ENCODE measurements at regions not wholly inside any gene's neighbourhood (a gene's known extent, or its start where the extent isn't known, plus 50 kb on each side); places are given as distances from the start of the nearest gene placed in this dataset.
"Not testable (repeated sequence)": the region's sequence is repeated elsewhere in the genome, so short reads cannot be mapped to it uniquely, and the experiment has no call there.

DNA sequence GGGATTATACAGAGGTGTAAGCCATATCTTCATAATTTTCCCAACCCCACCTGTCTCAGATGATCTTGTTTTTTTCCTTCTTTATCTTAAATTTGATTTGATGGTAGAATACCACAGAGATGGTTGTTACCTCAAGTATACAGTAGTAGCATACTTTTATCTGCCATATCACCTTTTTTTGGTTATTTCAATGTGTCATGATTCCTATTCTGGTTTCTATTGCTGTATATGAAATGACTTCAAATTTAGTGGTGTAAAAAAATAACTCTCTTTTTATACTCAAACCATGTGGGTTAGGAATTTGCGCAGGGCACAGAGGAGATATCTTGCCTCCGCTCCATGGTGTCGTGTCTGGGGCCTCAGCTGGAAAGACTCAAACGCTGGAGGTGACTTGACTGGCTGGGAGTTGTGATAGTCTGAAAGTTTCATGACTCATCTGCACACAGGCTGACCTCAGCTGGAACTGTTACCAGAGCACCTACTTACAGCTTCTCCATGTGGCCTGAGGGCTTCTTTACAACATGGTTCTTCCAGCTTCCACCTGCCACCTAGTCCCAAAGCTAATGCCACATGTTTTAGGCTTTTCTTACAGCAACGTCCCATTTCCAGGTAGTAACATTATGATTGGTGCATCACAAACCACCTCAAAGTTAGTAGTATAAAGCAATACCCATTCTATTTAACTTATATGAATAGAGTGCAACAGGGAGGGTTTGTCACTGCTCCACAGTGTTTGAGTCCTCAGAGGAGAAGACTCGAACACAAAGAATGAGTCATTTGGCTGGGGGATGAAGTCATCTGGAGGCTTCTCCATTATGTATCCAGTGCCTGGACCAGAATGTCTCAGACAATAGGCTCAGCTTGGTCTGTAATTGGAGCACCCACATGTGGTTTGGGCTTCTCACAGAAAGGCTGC is 82.3 kb upstream of the XPO1 start:
- FAIRE-seq = no peak

DNA sequence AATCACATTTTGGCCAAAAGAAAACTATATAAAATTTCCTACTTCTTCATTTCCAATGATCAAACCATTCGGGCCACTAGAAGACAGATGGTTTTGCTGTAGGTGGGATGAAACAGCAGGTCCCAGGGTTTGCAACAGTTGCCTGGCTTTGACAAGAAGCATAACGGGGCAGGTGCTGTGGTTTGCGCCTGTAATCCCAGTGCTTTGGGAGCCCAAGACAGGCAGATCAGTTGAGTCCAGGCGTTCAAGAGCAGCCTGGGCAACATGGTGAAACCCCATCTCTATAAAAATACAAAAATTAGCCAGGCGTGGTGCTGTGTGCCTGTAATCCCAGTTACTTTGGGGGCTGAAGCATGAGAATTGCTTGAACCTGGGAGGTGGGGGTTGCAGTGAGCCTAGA is 81.4 kb upstream of the XPO1 start:
- no peak for FAIRE-seq

DNA sequence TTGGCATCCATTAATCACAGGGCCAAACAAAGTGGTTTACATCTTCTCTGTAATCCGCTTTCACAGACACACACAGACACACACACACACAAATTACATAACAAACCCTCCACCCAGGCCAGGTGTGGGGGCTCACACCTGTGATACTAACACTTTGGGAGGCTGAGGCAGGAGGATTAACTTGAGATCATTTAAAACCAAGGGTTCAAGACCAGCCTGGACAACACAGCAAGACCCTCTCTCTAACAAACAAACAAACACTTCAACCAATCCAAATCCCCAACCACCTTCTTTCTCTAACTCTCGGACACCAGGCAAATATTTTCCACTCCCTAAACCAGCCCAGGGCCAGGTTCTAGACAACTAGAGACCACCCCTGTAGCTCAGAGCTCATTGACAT is 79.5 kb upstream of the XPO1 start:
- no peak for FAIRE-seq

DNA sequence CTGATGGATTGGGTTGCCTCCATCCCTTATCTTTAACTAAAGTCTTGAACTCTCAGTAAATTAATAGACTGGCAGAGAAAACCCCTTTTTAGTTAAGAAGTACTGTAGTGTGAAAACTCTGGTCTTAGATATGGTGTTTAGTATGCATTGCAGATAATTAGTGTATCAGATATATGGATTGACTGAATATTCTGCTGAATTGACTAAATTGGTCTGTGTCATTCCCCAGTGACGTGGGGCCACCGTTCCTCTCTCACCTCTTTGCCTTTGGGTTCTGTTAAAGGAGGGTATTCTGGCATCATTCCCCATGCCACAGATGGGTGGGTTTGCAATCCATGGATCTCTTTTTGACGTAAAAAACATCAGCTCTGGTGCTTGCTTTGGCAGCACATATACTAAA is 67.1 kb upstream of the XPO1 start:
- no peak for FAIRE-seq

DNA sequence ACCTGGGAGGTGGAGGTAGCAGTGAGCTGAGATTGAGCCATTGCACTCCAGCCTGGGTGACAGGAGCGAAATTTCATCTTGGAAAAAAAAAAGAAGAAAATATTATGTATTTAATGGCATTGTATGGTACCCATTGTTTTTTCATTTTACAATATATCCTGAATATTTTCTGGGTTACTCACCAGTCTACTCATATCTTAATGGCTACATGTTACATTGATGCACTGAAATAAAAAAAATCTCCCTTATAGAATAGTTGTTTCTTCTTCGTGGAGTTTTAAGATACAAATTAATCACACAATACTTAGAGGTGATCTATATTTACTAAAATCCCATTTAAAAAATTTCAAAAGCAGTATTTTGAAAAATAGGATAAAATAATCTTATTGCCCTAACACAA is 66.3 kb upstream of the XPO1 start:
- no peak for FAIRE-seq

DNA sequence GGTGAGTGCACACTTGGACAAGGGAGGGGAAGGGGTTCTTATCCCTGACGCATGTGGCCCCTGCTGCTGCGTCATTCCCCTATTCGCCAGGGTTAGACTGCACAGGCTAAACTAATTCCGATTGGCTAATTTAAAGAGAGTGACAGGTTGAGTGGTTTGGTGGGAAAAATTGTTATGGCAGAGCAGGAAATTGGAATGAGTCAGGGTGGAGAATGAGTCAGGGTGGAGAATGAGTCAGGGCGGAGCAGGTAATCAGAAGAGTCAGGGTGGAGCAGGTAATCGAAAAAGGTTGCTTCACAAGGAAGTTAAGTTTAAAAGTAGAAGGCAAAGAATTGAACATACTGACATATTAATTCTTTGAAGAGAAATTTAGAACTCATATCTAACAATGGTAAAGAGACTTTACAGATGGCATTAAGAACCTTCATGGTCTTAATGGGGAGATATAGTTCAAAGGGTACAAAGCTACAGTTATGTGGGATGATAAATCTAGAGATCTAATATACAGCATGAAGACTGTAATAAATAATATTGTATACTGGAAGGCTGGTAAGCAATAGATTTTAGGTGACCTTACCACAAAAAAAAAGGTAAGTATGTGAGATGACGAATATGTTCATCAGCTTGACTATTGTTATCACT is 60.5 kb upstream of the XPO1 start:
- FAIRE-seq = not testable (repeated sequence)

DNA sequence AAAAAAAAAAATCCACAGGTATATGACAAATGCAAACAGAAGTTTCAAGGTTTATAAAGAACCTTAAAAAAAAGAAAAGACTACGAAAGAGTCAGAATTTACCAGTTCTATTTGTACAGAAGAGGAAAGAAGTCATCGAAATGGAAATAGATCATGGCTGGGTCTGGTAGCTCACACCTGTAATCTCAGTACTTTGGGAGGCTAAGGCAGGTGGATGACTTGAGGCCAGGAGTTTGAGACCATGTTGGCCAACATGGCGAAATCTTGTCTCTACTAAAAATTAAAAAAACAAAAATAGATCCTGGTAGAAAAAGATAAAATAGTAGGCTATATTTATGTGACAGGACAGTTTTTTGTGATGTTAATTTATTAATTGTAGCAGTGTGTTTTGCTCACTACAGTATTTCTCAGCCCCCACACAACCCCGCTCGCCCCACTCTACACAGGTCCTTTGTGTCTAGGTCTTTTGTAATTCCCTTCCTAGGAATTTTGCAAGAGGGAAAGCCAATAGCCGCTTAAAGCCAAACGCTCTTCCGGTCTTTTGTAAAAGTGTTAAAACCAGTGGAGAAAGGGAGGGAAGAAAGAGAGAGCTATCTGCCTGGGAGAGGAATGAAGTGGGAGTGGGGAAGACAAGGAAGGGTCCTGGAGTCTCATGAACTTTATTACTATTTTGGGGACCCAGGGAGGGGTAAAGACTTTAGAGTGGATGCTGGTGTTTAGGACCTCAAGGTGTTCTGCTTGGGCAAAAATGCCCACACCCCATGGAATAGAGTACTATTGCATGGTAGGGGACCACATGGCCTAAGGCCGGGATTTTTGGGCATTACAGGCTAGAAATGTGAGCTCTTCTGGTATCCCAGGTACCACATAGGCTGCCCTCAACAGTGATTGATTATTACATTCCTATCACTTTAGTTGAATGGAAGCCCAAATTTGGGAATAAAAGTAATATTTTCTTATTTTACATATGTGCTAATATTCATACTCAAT is 59.4 kb upstream of the XPO1 start:
- FAIRE-seq = no peak

DNA sequence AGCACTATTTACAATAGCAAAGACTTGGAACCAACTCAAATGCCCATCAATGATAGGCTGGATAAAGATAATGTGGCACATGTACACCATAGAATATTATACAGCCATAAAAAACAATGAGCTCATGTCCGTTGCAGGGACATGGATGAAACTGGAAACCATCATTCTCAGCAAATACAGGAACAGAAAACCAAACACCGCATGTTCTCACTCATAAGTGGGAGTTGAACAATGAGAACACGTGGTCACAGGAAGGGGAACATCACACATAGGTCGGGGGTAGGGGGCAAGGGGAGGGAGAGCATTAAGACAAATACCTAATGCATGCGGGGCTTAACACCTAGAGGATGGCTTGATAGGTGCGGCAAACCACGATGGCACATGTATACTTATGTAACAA is 56.0 kb upstream of the XPO1 start:
- FAIRE-seq = not testable (repeated sequence)

DNA sequence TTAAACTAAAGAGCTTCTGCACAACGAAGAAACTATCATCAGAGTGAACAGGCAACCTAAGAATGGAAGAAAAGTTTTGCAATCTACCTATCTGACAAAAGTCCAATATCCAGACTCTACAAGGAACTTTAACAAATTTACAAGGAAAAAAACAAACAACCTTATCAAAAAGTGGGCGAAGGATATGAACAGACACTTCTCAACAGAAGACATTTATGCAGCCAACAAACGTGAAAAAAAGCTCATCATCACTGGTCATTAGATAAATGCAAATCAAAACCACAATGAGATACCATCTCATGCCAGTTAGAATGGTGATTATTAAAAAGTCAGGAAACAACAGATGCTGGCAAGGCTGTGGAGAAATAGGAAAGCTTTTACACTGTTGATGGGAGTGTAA is 55.5 kb upstream of the XPO1 start:
- not testable (repeated sequence) for FAIRE-seq

DNA sequence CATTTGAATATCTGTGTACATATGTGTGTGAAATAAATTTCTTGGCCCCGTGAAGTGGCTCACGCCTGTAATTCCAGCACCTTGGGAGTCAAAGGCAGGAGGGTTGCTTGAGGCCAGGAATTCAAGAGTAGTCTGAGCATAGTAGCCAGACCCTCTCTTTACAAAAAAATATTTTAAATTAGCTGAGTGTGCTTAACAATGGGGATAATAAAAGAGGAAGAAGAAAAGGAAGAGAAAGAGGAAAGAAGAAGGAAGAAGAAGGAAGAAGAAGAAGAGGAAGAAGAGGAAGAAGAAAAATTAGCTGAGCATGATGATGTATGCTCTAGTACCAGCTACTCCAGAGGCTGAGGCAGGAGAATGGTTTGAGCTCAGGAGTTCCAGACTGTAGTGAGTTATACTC is 52.1 kb upstream of the XPO1 start:
- FAIRE-seq = no peak

DNA sequence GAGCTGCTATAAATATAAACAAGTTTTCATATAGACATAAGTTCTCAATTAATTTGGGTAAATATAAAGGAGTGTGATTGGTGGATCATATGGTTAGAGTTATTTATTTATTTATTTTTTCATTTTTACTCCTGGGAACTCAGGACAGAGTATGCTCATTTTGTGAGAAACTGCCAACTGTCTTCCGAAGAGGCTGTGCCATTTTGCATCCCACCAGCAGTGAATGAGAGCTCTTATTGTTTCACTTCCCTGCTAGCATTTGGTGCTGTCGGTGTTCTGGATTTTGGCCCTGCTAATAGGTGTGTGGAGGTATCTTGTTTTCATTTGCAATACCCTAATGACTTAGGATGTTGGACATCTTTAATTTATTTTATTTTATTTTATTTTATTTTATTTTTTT is 50.4 kb upstream of the XPO1 start:
- FAIRE-seq = no peak
